GM21367 (cell line): ENCODE measurements at regions not wholly inside any gene's neighbourhood (a gene's known extent, or its start where the extent isn't known, plus 50 kb on each side); places are given as distances from the start of the nearest gene placed in this dataset.

Experiments used
- ATAC-seq: cut with Tn5 transposase; IDR thresholded peaks from one replicate; pipeline ENCODE4 v1.9.1; 2021; ENCODE audit not compliant: unreplicated experiment

- ATAC-seq: no peak
Observed at GRCh38 chr4:24117975-24118374, 228.1 kb upstream of the PPARGC1A start.

DNA sequence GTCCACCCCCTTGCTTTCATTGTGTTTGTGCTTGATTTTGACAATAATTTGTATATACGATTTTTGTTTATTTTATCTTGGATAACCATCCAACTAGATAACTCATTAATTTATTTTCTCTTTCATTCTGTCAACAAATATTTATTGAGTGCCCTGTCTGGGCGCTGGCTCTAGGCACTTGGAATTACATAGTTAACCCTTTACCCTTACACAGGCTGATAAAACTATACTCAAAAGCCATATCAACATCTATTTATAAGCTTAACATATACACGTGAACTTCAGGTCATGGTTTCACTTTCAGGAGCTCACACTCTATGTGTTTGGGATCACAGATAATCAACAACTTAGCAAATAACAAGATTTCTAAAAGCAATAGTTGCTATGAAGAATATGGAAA, 226.3 kb upstream of the PPARGC1A start:
- no peak for ATAC-seq

- no peak for ATAC-seq
Observed at GRCh38 chr4:24114919-24115500, 225.2 kb upstream of the PPARGC1A start.

DNA sequence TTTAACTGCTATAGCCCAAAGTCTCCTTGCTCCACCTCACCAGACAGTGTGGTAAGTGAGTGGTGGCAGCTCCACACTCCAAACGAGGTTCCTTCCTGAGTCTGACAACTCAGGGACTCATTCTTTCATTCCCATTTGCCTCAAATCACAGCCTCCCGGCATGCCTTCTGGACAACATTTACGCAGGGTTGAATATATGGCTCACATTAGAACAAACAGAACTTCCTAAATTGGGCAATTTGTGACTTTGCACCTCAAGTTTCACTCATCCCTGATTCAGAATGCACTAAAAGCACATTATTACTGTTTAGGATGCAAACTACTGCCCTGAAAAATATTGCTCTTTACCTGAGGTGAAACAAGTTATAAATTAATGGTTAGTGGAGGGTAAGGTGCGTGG, 224.6 kb upstream of the PPARGC1A start:
- no peak for ATAC-seq

- no peak for ATAC-seq
Observed at GRCh38 chr4:24112466-24112865, 222.6 kb upstream of the PPARGC1A start.

GRCh38 chr4:24108567-24108966, 218.7 kb upstream of the PPARGC1A start:
- ATAC-seq: no peak

DNA sequence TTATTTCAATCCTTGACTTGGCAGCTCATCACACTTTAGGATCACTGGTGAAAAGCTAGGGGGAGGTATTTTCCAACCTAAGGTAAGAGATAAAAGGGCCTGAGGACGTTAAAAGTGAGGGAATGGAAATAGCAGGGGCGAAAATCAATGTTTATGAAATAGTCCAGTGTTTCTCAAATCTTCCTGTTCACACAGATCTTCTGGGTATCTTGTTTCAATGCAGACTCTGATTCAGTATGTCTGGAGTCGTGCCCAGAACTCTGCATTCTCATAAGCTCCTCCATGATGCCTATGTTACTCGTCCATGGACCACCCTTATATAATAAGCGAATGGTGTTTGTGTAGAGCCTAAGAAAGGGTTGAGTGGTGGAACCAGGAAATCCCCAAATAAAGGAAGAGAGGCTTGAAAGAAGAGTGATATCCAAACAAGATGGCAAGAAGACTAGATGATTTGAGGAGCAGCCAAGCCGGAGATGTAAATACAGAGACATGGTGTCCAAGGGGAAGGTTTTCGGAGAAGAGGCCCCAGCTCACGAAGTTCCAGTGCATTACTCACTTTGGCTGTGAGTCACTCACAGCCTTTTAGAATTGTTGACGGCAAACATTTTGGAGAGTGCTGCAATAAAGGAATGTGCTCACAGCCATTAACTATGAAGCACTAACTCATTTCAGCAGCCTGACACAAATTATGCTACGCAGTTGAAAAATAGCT, 215.6 kb upstream of the PPARGC1A start:
- ATAC-seq: no peak

GRCh38 chr4:24104158-24104565, 214.3 kb upstream of the PPARGC1A start:
- ATAC-seq: no peak

- ATAC-seq: no peak
Observed at GRCh38 chr4:24103434-24104157, 213.7 kb upstream of the PPARGC1A start.

DNA sequence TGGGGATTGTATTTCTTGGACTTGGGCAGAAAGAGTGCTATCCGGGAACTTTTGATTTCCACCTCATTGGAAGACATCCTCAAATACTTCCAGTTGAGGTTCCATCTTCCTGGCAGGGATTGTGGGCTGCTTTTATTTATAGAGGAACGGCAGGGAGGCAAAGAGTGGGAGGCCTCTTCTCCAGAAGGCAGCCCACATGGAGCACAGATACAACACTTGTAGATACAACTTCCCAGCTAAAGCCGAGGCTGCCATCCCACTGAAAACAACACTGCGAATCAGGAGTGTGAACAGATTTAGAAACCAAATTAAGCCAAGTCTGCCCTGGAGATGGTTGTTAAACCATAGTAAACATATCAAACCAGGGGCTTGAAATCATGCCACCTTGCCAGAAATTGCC, 212.8 kb upstream of the PPARGC1A start:
- no peak for ATAC-seq

- ATAC-seq: no peak
Observed at GRCh38 chr4:24096603-24097002, 206.8 kb upstream of the PPARGC1A start.

GRCh38 chr4:24094726-24095125, 204.9 kb upstream of the PPARGC1A start:
- ATAC-seq: no peak

GRCh38 chr4:24093446-24093845, 203.6 kb upstream of the PPARGC1A start:
- ATAC-seq: no peak

GRCh38 chr4:24091639-24092233, 201.9 kb upstream of the PPARGC1A start:
- no peak for ATAC-seq

GRCh38 chr4:24089851-24090534, 200.1 kb upstream of the PPARGC1A start:
- ATAC-seq: no peak

DNA sequence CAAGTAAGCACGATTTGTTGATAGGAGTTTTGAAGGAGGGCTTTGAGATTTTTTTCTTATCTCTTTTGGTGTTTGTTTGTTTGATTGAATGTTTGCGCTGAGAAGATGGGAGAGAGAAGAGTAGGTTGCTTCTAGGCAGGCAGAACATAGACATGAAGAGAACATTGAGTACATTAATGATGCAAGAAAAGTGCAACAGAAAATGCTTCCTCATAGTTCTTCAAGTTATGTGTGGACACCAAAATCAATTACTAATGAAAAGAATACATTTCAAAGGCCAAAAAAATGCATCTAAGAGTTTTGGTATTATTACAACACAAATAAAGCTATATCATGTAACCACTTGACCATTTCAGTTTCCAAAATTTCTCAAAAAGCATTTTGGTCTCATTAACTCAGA, 191.0 kb upstream of the PPARGC1A start:
- ATAC-seq: no peak

GRCh38 chr4:24078347-24078962, 188.6 kb upstream of the PPARGC1A start:
- ATAC-seq: no peak

- ATAC-seq: no peak
Observed at GRCh38 chr4:24076811-24077210, 187.0 kb upstream of the PPARGC1A start.

GRCh38 chr4:24073948-24074347, 184.1 kb upstream of the PPARGC1A start:
- no peak for ATAC-seq

DNA sequence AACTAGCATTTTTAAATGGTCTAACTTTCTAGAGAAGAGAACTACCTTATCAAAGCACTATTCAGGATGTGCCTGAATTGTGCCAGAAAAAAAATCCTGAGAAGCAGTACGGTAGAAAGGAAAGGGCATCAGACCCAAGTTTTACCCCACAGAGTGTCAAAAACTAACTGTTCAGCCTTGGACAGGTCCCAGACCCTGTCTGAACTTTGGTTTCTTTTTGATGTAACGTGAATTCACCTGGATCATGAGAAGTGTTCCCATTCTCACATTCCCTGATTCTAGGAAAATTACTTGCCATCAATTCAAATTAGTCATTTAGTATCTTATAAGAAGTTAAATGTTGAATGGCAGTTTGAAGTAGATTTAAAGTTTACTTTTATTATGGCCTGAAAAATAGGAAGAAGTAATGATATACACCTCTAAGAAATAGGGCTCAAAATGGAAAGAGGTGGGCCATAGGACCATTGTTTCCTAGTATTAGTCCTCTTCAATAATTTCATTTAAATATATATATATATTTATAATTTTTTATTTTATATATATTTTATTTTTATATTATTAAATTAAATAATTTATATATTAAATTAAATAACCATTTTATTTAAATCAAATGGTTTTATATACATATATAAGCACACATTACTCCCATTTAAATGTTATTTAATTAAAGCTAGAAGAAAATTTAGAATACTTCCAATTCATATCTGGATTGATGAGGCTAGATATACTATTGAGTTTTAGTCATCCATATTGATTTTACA, 181.9 kb upstream of the PPARGC1A start:
- ATAC-seq: no peak
